ENCODE measurements at regions not wholly inside any gene's neighbourhood (a gene's known extent, or its start where the extent isn't known, plus 50 kb on each side); places are given as distances from the start of the nearest gene placed in this dataset.

DNA sequence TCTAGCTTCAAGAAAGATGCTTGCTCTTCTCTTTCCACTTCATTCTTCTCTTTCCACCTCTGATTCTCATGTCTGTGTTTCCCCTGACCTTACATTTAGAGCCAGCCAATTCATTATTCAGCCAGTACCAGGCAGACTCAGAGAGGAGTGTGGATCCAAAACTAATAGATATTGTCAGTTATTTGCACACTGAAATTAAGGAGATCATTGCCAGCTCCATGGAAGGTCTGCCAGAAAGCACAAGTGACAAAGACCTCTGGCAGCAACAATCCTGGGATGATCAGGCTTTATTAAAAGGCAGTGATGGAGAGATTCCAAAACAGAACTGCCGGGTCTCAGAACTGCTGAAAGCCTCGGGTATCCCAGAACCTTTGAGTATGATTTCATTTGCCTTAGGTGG lies 749.4 kb downstream of the XPNPEP1 start:
- H3K4me2 ChIP-seq (ENCODE audit: low read length), result no peak overlapping the region
- TF ChIP-seq SRF (IDR thresholded peaks at IDR 0.05; ENCODE audit: low read depth) (no peak), EZH2 (IDR thresholded peaks at IDR 0.05) (no peak), TCF7L2 (IDR thresholded peaks at IDR 0.05; ENCODE audit: borderline replicate concordance, extremely low read depth, insufficient read depth, insufficient read length) (no peak), SIN3A (IDR thresholded peaks at IDR 0.05; ENCODE audit: low read depth) (no peak), POLR2A (IDR thresholded peaks at IDR 0.05; ENCODE audit: borderline replicate concordance, extremely low read depth, insufficient read depth, insufficient read length) (no peak)
- H3K9me3 ChIP-seq (ENCODE audit: control insufficient read depth in 1 of 2, insufficient read depth in 1 of 2, low read depth in 1 of 2, low read length in 2 of 2), result peaks cover 32 to 46% of the 10 kb centered on the region in 2 experiments; a peak in 3 of 4 replicates
- intact Hi-C loops (cut with micrococcal nuclease), result no loop called here
- no peak overlapping the region for H2AFZ ChIP-seq (ENCODE audit: low read depth, low read length, poor library complexity, severe bottlenecking)
- ChIA-PET RAD21 (ENCODE audit: low non-redundant PET in 1 of 2, low total read pairs in 2 of 2, uncharacterized antibody in 2 of 2, unreplicated experiment in 2 of 2) (no interaction called here), CTCF (no interaction called here), POLR2A (no interaction called here)
- H4K20me1 ChIP-seq (ENCODE audit: insufficient read depth), result no peaks in the 10 kb centered on the region
- H3K27ac ChIP-seq (ENCODE audit: low read depth, low read length), result no peak overlapping the region
- H3K9ac ChIP-seq (ENCODE audit: low read length), result no peak overlapping the region
- ATAC-seq, result no peak
- no peak overlapping the region for H3K4me3 ChIP-seq (replicated peaks in 1 of 2; ENCODE audit: low read depth in 1 of 2, low read length in 2 of 2)
- no peaks in the 10 kb centered on the region for H3K9me2 ChIP-seq (ENCODE audit: insufficient read depth)
- no peaks in the 10 kb centered on the region for H3K79me2 ChIP-seq (ENCODE audit: insufficient read depth, low read length)
- BruUV-seq (replicated peaks), result no TSS peak
- no peaks in the 10 kb centered on the region for H3K27me3 ChIP-seq (ENCODE audit: insufficient read depth, low read length)
- DNase-seq (ENCODE audit: low read depth, low spot score), result no peak
- H3K4me1 ChIP-seq (ENCODE audit: control insufficient read depth in 1 of 2, insufficient read depth in 2 of 2, low read length in 2 of 2), result no peaks in the 10 kb centered on the region
- no peaks in the 10 kb centered on the region for H3K36me3 ChIP-seq (ENCODE audit: control insufficient read depth in 1 of 2, insufficient read depth in 2 of 2, low read length in 2 of 2)

DNA sequence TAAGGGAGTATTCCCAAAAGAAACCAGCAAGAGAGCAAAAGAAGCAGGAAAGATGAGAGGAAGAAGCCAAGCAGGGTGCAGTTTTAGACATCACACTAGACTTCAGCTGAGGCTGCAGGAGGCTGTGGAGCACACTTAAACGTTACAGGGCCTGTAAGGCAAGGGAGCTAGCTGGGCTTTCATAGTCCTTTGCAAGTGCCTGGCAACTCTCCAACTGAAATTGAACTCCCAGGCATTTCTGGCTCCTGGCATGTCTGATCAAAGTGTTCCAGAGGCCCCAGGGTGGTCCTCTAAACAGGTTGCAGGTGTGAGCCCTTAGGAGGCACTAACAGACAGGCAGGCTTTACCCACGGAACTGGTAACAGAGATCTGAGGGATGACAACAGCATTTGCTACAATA lies 750.2 kb downstream of the XPNPEP1 start:
- H4K20me1 ChIP-seq (ENCODE audit: insufficient read depth), result no peaks in the 10 kb centered on the region
- no peak overlapping the region for H3K4me3 ChIP-seq (replicated peaks in 1 of 2; ENCODE audit: low read depth in 1 of 2, low read length in 2 of 2)
- RAD21 ChIA-PET (ENCODE audit: low non-redundant PET in 1 of 2, low total read pairs in 2 of 2, uncharacterized antibody in 2 of 2, unreplicated experiment in 2 of 2), result no interaction called here
- H3K4me2 ChIP-seq (ENCODE audit: low read length), result no peak overlapping the region
- H2AFZ ChIP-seq (ENCODE audit: low read depth, low read length, poor library complexity, severe bottlenecking), result no peak overlapping the region
- no peaks in the 10 kb centered on the region for H3K9me2 ChIP-seq (ENCODE audit: insufficient read depth)
- no peaks in the 10 kb centered on the region for H3K79me2 ChIP-seq (ENCODE audit: insufficient read depth, low read length)
- TF ChIP-seq ZNF274 (IDR thresholded peaks at IDR 0.05; ENCODE audit: low read depth, low read length), result no peak
- no peak for TF ChIP-seq SP1 (IDR thresholded peaks at IDR 0.05; ENCODE audit: low read depth)
- TF ChIP-seq CTCF (IDR thresholded peaks at IDR 0.05 in 2 of 3, conservative IDR thresholded peaks at IDR 0.05 in 1 of 3; ENCODE audit: borderline replicate concordance in 1 of 3, insufficient read depth in 1 of 3, low read depth in 2 of 3, low read length in 2 of 3), result no peak
- no peak for DNase-seq (ENCODE audit: low read depth, low spot score)
- CTCF ChIA-PET, result no interaction called here
- peaks cover 32 to 42% of the 10 kb centered on the region in 2 experiments; a peak in 3 of 4 replicates for H3K9me3 ChIP-seq (ENCODE audit: control insufficient read depth in 1 of 2, insufficient read depth in 1 of 2, low read depth in 1 of 2, low read length in 2 of 2)
- H3K27me3 ChIP-seq (ENCODE audit: insufficient read depth, low read length), result no peaks in the 10 kb centered on the region
- H3K36me3 ChIP-seq (ENCODE audit: control insufficient read depth in 1 of 2, insufficient read depth in 2 of 2, low read length in 2 of 2), result no peaks in the 10 kb centered on the region
- ATAC-seq, result no peak
- intact Hi-C loops (cut with micrococcal nuclease), result no loop called here
- H3K4me1 ChIP-seq (ENCODE audit: control insufficient read depth in 1 of 2, insufficient read depth in 2 of 2, low read length in 2 of 2), result no peaks in the 10 kb centered on the region
- POLR2A ChIA-PET, result no interaction called here
- H3K9ac ChIP-seq (ENCODE audit: low read length), result no peak overlapping the region
- no peak overlapping the region for H3K27ac ChIP-seq (ENCODE audit: low read depth, low read length)
- BruUV-seq (replicated peaks), result no TSS peak

All from HCT116 (cell line).